Astrocyte of the cerebellum (primary cell): ENCODE measurements at regions not wholly inside any gene's neighbourhood (a gene's known extent, or its start where the extent isn't known, plus 50 kb on each side); places are given as distances from the start of the nearest gene placed in this dataset.

ENCODE experiments used
- DNase-seq: peaks from one replicate; pipeline ENCODE4 v3.0.0-alpha.2; 2011; ENCODE audit warnings: low read depth
- H3K4me3 ChIP-seq: 2 replicates; pipeline ENCODE4 v1.5.1; 2011; ENCODE audit warnings: mild to moderate bottlenecking, low read depth, low read length, moderate library complexity
- in situ Hi-C: cut with HindIII; loops from 2 replicates; pipeline ENCODE4 v1.10.0; 2017; ENCODE audit warnings: low sequenced_read_pairs
- TF ChIP-seq, protein P1 (sequence below): IDR thresholded peaks from 2 replicates; pipeline ENCODE4 v1.5.1; 2012; ENCODE audit warnings: low read length, low read depth, moderate library complexity, mild to moderate bottlenecking; ENCODE audit errors: missing control alignments

DNA sequence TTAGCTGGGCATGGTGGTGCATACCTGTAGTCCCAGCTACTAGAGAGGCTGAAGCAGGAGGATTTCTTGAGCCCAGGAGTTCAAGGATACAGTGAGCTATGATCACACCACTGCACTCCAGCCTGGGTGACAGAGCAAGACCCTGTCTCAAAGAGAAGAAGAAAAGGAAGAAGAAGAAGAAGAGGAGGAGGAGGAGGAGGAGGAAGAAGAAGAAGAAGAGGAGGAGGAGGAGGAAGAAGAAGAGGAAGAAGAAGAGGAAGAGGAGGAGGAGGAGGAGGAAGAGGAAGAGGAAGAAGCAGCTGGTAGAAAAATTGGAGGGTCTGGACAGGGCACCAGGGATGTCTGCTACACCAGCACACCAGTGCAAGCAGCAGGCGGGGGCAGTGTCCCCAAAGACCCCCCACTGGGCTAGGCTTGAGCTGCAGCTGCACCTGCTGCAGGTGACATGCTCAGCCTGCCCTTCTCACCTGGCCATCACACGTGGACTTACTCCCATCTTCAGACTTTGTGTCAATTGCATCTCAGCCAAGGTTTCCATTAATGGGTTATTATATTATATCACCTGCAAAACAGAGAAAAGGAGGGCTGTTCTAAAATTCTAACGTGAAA, 180.9 kb upstream of the ZNF507 start:
- DNase-seq = no peak
- in situ Hi-C loops = no loop called here
- TF ChIP-seq, protein P1, sequence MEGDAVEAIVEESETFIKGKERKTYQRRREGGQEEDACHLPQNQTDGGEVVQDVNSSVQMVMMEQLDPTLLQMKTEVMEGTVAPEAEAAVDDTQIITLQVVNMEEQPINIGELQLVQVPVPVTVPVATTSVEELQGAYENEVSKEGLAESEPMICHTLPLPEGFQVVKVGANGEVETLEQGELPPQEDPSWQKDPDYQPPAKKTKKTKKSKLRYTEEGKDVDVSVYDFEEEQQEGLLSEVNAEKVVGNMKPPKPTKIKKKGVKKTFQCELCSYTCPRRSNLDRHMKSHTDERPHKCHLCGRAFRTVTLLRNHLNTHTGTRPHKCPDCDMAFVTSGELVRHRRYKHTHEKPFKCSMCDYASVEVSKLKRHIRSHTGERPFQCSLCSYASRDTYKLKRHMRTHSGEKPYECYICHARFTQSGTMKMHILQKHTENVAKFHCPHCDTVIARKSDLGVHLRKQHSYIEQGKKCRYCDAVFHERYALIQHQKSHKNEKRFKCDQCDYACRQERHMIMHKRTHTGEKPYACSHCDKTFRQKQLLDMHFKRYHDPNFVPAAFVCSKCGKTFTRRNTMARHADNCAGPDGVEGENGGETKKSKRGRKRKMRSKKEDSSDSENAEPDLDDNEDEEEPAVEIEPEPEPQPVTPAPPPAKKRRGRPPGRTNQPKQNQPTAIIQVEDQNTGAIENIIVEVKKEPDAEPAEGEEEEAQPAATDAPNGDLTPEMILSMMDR = no peak
- no peak overlapping the region for H3K4me3 ChIP-seq

DNA sequence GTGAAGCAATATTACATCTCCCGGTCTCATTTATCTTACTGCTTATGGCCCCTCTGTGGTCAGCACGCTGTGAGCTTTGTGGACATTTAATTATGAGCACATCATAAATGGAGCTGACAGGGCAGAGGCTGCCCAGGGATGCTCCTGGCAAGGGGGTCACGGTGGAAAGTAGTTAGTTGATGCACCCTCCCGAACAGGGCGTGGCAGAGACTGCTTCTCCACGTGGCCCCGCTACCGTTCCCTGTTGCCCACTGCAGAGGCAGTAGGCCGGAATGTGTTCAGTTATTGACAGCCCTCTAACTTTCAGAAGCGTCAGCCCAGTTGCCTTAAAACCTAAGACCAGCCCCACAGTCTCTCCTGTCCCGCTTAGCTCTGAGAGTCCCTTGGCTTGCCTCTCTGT, 180.3 kb upstream of the ZNF507 start:
- DNase-seq = no peak

DNA sequence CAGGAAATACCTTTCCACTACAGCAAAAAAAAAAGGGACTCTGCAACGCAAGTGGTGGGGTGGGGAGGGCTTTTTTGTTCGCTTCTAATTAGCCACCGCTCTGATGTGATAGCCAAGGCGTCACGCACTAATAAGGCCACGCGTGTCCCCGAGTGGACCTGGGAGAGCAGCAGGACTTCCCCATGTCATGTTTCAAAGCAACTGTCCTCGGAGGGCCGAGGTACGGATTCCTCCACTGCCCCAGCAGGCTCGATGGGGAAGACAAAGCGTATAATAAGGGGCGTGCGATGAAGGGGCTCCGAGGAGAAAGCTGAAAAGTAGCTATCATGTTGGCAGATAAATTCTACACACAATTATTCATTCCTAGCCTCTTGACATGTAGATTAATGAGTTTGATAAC, 179.7 kb upstream of the ZNF507 start:
- H3K4me3 ChIP-seq = no peak overlapping the region
- DNase-seq = no peak
- TF ChIP-seq, protein P1 = no peak
- in situ Hi-C loops = no loop called here

More for the DNA sequence above, 180.3 kb upstream of the ZNF507 start:
- H3K4me3 ChIP-seq = no peak overlapping the region
- in situ Hi-C loops = no loop called here
- TF ChIP-seq, protein P1 = no peak

DNA sequence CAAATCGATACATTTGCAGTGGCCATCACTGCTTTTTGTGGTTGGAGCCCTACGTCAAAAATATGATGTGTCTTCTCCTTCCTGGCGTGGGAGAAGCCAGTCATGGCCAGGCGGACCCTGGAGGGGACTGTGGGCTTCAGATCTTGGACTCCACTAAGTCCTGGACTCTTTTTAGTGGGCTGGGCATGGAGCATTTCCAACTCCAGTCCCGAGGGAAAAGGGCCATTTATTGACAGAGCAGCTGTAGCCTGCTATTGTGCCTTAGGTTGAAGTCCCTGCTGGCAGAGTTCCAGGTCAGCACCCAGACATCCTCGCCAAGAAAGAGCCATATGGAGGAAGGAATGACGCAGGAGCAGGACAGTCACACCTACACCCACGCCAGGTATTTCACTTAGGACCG, 179.2 kb upstream of the ZNF507 start:
- in situ Hi-C loops = no loop called here

DNA sequence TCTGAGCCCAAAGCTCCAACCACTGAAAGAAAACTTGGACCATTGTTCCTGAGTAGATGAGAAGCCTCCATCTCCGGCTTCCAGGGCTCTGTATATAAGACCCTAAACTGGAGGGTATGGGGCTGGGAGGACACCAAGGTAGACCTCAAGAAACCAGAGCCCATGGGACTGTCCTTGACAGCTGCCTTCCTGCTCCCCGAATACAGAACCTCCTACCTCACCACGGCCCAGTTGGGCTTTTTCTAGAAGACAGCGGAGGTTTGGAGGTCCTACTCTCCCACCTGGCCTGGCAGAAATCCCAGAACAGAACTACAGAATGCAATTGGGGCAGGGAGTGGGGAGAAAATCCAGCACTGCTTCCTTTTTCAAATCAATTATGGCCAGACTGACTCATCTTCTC, 177.3 kb upstream of the ZNF507 start:
- no peak for DNase-seq
- no peak overlapping the region for H3K4me3 ChIP-seq
- in situ Hi-C loops = no loop called here
- TF ChIP-seq, protein P1 = no peak

More for the DNA sequence above, 179.2 kb upstream of the ZNF507 start:
- no peak for DNase-seq
- H3K4me3 ChIP-seq = no peak overlapping the region
- TF ChIP-seq, protein P1 = no peak

DNA sequence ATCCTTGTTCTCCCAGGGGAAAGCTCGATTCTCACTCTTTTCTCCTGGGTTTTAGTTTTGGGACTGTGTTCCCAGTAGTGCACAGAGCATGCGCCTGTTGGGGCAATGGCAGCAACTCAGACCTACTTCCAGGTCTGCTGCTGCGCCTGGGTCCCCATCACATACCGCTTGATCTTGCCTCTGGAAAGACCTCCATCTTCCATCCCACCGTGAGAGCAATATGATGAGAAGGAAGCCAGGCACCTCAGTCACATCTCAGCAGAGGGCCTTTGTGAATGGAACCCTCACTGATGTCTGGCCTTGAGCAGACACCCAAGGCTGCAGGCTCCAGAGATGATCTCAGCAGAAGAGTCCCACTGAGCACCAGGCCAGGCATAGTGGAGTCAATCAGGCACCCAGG, 176.8 kb upstream of the ZNF507 start:
- no peak for DNase-seq
- H3K4me3 ChIP-seq = no peak overlapping the region
- TF ChIP-seq, protein P1 = no peak
- in situ Hi-C loops = no loop called here

DNA sequence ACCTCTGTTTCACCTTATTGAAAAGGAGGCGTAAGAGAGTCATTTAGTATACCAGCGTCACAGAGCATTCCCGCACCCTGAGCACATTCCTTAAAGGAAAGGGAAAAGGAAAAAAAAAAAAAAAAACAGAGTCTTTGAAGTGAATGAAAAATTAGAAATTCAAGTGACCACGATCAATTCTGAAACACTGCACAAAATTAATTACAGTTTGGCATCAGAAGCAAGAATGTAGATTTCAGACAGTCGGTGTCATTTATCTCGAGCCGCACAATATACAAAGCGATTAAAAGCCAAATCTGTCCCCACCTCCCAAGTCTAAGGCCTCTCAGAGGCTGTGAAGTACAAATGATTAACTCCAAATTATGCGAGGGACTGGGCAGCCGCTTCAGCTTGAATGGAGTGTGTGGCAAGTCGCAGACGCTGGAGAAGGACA, 173.7 kb upstream of the ZNF507 start:
- in situ Hi-C loops = loop anchor here (10.0 kb wide), 1 partner anchor 383 kb away; no protein-coding TSS in a partner anchor
- DNase-seq = no peak
- TF ChIP-seq, protein P1 = no peak
- no peak overlapping the region for H3K4me3 ChIP-seq
